Bronchial epithelial cell (primary cell): ENCODE measurements at regions not wholly inside any gene's neighbourhood (a gene's known extent, or its start where the extent isn't known, plus 50 kb on each side); places are given as distances from the start of the nearest gene placed in this dataset.

ENCODE experiments used
- DNase-seq: peaks from one replicate; pipeline ENCODE4 v3.0.0-alpha.2; 2010; ENCODE audit warnings: low read depth
- FAIRE-seq: peaks from 2 replicates; lab custom pipeline; 2011; peaks lifted over from hg19 to GRCh38; lab: Jason Lieb, UNC
- H3K27me3 ChIP-seq: 2 replicates; pipeline ENCODE4 v1.5.1; 2011; ENCODE audit warnings: low read length; ENCODE audit not compliant: control insufficient read depth, insufficient read depth
- H3K36me3 ChIP-seq: 2 replicates; pipeline ENCODE4 v1.5.1; 2011; ENCODE audit warnings: low read length; ENCODE audit not compliant: control insufficient read depth, insufficient read depth
- H3K4me3 ChIP-seq: 2 replicates; pipeline ENCODE4 v1.5.1; 2011; ENCODE audit warnings: mild to moderate bottlenecking, low read depth, low read length, control low read depth
- TF ChIP-seq, protein P1 (sequence below): IDR thresholded peaks from 2 replicates; pipeline ENCODE4 v1.5.1; 2011; ENCODE audit warnings: mild to moderate bottlenecking, moderate library complexity, low read length, control low read depth, inconsistent platforms; ENCODE audit not compliant: insufficient read depth, severe bottlenecking

DNA sequence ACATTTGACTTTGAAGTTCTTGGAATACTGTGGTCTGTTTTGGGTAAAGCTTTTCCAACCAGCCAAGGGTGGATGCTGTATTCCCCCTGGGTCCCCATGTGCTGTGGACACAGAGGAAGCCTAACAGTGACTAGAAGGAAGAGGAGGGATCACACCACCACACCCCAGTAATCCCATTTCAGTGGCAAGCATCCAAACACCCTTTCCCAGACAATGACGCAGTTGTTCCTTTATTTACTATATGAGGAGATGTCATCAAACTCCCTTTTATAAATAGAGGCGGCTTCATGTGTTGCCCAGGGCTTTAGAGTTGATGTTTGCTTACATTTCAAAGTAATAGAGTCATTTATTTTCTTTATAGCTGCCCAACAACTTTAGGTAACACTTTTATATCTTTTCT, 959.4 kb upstream of the GYPC start:
- DNase-seq (peak; percentile 12), FAIRE-seq (no peak)
- TF ChIP-seq, protein P1, sequence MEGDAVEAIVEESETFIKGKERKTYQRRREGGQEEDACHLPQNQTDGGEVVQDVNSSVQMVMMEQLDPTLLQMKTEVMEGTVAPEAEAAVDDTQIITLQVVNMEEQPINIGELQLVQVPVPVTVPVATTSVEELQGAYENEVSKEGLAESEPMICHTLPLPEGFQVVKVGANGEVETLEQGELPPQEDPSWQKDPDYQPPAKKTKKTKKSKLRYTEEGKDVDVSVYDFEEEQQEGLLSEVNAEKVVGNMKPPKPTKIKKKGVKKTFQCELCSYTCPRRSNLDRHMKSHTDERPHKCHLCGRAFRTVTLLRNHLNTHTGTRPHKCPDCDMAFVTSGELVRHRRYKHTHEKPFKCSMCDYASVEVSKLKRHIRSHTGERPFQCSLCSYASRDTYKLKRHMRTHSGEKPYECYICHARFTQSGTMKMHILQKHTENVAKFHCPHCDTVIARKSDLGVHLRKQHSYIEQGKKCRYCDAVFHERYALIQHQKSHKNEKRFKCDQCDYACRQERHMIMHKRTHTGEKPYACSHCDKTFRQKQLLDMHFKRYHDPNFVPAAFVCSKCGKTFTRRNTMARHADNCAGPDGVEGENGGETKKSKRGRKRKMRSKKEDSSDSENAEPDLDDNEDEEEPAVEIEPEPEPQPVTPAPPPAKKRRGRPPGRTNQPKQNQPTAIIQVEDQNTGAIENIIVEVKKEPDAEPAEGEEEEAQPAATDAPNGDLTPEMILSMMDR, result no peak
- Histone ChIP-seq H3K27me3 (no peaks in the 10 kb centered on the region), H3K36me3 (no peaks in the 10 kb centered on the region), H3K4me3 (no peak overlapping the region)

GRCh38 chr2:125698280-125698679, 957.7 kb upstream of the GYPC start:
- H3K27me3 ChIP-seq, result no peaks in the 10 kb centered on the region
- no peak for DNase-seq
- no peaks in the 10 kb centered on the region for H3K36me3 ChIP-seq
- FAIRE-seq, result no peak
- no peak overlapping the region for H3K4me3 ChIP-seq
- TF ChIP-seq, protein P1, result no peak

DNA sequence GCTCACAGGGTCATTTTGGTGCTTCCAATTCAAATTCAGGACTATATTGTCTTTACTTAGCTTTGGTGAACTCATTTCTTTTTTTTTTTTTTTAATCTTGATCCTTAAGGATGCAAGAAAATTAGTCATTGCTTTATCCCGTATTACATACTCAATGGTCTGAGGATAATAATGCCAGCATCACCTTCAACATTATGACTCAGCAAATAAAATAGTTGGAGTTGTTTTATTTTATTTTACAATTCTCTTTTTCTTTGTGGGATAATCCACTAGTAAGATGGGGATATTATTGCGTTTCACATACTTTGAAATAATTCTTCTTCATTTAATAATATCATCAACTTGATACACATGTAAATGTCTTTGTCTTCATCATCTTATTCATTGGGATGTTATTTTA, 954.9 kb upstream of the GYPC start:
- no peaks in the 10 kb centered on the region for H3K36me3 ChIP-seq
- DNase-seq (no peak), FAIRE-seq (no peak)
- TF ChIP-seq, protein P1, result no peak
- H3K4me3 ChIP-seq, result no peak overlapping the region
- H3K27me3 ChIP-seq, result no peaks in the 10 kb centered on the region

DNA sequence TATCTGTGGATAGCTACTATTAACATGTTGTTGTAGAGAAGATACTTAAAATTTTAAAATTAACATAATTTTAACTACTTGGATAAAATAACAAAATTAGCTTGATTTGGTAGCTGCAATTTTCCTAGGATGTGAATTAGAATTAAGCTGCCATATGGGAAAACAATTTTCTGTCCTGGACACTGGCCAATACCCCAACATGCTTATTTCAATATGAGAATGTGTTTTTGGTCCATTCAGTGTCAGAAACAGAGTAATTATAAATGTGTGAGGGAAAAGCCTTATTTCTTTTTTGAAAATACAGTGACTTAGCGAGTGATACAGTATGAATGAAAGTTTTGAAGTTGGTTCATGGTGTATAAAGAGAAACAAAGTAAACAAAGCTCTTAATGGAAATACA, 948.3 kb upstream of the GYPC start:
- Histone ChIP-seq H3K36me3 (no peaks in the 10 kb centered on the region), H3K27me3 (no peaks in the 10 kb centered on the region), H3K4me3 (no peak overlapping the region)
- FAIRE-seq (no peak), DNase-seq (no peak)
- TF ChIP-seq, protein P1, result no peak

GRCh38 chr2:125710561-125710960, 945.4 kb upstream of the GYPC start:
- Histone ChIP-seq H3K4me3 (no peak overlapping the region), H3K36me3 (no peaks in the 10 kb centered on the region), H3K27me3 (no peaks in the 10 kb centered on the region)
- FAIRE-seq (no peak), DNase-seq (no peak)
- TF ChIP-seq, protein P1, result no peak

GRCh38 chr2:125711075-125711474, 944.9 kb upstream of the GYPC start:
- Histone ChIP-seq H3K4me3 (no peak overlapping the region), H3K27me3 (no peaks in the 10 kb centered on the region), H3K36me3 (no peaks in the 10 kb centered on the region)
- DNase-seq (no peak), FAIRE-seq (no peak)
- TF ChIP-seq, protein P1, result no peak
